Hematopoietic multipotent progenitor cell (in vitro differentiated cells): ENCODE measurements at regions not wholly inside any gene's neighbourhood (a gene's known extent, or its start where the extent isn't known, plus 50 kb on each side); places are given as distances from the start of the nearest gene placed in this dataset.

ENCODE experiments used
- DNase-seq, 3 donors: peaks; one replicate each; pipeline ENCODE4 v3.0.0-alpha.2; 2011 to 2015; ENCODE audit warnings: low read depth in 2 of 3, low spot score in 2 of 3

DNA sequence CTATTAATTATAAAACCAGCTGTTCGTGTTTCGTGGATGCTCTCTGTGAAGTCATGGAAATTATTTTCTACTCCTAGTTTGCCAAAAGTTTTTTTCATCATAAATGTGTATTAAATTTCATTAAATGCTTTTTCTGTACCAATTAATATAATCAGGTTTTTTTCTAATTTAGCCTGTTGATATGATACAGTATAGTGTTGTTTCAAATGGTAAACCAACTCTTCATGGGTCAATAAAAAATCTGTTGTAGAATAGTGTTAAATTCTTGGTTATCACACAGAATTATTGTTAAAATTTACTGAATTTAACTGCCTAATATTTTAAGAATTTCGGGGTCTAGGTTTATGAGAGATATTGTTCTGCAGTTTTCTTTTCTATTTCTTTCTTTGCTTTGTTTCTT, 505.9 kb upstream of the MANEA start:
- no peak for DNase-seq

DNA sequence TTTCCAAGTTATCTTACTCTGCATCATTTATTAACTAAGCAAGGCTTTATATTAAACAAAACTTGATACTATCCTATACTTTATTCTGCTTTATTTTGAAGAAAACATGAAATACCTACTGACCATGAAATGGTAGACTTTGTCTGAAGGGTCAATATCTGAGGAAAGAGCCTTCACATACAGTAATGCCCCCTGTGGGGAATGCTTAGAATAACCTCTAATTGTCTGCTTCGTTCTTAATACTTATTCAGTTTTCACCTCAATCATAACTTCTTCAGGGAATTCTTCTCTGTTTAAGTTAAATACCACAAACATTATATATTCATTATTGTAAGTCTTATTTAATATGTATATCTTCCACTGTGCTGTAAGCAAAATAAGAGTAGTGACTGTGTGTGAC, 498.9 kb upstream of the MANEA start:
- DNase-seq, result no peak

DNA sequence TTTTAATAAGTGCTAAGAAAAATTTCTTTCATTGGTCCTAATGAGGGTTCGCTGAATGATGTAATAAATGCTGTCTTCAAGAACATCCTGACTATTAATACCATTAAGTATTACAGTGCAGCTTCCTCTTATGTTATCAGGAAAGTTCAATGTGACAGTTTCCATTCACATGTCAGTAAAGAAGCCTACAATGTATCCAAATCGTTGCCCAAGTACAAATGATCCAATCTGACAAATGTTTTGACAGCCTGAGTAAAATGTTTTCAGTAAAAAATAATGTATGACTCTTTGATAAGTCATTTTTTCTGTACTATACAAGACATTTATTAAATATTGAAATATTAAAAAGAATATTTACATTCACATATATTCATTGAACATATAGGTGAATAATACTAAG, 496.1 kb upstream of the MANEA start:
- DNase-seq, result no peak

DNA sequence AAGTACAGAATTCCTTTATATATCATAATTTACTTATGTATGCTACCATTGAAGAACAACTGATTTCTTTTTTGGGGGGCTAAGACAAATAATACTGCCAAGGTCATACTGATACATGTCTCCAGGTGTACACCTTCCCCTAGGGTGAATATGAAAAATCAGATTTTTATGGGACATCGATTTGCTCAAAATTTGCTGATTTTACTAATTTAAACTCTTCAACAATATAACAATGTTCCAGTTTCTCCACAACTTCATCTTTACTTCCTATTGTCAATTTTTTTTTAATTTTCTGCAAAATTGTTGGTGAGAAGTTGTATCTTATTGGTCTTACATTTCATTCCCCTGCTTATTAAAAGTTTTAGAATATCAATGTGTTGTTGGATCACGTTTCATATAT, 495.4 kb upstream of the MANEA start:
- no peak for DNase-seq

DNA sequence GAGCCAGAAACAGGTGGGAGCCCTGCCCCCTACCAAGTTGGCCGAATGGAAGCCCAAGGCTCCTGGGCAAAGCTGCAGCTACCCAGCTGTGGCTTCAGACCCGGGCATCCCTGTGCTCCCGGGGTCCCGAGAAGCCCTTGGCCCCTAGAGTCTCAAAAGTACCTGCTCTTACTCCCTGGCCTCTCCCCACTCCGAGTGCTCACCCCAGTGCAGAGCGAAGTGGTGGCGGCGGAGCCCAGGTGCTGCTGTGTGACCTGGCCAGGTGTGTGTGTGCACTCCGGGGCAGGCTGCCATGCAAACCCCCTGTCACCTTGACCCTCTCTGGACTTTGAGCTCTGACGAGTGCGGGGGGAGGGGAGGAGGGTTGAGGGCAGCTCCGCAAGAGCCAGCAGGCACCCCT, 493.8 kb upstream of the MANEA start:
- no peak for DNase-seq

DNA sequence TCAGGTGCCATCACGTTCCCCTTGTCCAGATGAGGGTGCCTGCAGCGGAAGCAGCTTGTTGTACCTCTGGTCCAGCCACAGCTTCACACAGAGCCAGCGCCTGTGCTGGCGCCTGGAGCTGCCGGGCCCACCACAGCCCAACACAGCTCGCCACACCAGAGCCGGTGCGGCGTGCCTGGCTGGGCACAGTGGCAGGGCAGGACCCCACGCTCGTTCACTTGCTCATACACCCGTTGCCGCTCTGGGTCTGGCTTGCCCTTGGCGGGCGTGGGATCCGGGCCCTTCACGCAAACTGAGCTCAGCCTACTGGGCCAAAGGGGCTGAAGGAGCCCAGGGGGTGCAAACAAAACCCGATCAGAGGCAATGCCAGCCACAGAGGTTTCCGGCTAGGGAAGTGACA, 492.5 kb upstream of the MANEA start:
- no peak for DNase-seq

DNA sequence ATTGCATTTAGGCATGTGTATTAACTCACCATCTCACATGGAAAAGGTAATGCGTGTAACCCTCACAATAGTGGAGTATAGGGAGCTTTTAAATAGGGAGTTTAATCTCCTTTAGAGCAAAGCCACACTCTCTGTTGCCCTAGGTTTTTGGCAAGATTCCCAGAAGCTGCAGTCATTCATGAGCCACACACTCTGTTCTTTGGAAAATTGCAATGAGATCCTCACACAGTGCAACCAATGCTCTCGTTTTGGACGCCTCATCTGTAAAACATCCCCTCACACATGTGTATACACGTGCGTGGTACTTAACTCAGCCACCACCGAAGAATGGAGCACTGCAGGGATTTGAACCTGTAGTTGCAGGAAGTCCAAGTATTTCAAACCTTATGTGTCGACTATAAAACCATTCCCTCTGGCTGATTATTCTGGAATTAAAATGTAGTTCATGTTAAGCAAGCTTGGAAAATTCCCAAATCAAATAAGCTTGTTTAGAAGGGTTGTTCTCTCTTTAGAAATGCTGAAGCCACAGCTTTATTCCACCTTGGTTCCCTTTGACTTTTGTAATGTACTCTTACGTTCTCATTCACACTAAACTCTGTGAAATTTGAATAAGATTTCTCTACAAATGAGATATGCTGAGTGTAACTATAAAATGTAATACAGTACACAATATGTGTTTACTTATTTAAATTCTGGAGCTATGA, 489.8 kb upstream of the MANEA start:
- DNase-seq, result no peak

DNA sequence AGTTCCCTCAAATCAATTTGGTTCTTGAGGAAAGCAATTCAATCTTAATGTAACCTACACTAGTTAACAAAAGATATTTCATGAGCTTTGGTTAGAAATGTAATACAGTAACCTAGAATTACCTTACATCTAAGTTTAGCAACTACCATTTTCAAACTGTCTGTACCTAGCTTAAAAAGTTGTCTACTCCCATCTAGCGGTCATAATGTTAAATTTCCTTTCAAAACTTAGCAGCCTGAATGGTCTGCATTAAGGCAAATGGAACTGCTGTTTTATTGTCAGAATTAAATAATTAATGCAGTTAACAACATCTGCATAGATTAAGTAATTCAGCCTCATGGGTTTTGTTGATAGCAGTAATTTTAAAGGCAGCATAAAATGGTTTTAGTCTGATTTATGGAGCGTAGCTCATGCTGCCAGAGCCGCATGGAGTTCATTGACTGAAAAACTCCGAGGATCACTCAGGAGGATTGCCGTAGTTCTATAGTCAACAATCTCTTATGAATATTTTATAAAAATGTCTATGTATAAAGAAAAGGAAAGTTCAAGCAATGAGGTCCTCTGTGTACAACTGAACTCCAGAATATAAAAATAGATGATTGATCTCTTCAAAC, 485.4 kb upstream of the MANEA start:
- peak in 2 of 3 donors; percentile 15 to 39 for DNase-seq

DNA sequence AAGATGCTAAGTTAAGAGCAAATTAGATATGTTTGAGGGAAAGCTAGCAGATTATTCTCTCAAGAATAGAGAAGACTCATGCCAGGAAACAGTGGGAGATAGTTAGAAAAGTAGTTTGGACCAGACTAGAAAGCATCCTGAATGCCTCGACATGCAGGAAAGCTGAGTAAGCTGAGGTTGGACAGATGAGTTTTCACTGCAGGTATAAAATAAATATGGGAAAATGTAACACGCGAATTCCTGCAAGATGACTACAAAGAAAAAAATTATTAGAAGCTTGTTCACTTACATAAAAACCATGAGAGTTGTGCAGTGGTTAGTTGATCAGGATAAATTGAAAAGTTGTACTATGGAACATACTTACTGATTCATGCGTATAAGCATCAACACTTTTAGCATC, 484.2 kb upstream of the MANEA start:
- DNase-seq, result no peak

DNA sequence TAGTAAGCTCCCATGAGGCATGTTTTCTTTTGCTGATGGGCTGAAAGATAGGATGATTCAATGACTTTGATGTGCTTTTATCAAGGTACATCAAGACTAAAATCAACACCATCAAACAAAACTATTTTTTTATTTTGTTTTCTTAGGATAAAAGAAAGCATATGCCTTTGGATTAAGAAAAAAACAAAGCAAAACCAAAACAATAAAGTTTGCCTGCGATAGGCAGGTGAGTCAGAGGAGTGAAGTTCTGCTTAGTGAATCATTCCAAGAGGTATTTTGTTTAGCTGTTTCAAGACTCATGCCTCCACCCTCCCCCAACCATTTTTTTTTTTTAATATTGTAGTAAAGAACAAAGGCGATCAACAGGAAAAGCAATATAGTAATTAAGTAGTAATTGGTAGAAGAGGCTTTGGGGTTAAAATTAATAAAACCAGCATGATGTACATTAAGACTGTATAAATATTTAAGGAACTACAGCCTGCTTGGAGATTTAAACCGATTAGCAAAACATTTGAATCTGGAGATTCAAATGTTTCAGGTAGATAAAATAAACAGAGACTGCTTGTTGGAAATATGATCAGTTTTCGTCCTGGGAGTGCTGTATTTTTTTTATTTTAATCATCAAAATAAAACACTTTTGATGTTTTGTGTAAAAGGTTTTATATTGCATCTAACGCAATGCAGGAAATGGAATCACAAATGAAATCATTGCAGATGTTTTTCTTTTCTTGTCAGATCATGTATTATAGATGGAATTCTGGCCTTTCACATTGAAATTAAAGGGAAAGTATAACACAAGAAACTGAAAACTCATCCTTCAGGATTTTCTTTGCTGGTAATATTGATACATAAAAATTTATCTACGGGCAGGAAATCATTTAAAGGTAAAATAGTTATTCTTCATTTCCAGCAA, 482.3 kb upstream of the MANEA start:
- no peak for DNase-seq

DNA sequence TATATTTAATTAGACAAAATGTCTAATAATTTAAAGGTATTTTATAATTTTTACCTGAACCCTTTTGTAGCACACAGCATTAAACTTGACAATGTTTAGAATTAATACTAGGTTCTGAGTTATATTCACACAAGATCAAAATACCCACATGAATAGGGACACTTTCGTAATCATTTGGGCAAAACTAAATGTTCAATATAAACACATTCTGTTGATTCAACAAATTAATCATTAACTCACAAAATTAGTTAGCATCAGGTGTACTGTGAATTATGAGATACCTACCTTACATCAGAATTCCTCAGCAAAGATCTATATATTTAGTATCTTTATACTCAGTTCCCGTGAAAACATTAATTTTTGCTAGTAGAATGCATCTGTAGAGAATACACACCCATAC, 481.5 kb upstream of the MANEA start:
- no peak for DNase-seq

DNA sequence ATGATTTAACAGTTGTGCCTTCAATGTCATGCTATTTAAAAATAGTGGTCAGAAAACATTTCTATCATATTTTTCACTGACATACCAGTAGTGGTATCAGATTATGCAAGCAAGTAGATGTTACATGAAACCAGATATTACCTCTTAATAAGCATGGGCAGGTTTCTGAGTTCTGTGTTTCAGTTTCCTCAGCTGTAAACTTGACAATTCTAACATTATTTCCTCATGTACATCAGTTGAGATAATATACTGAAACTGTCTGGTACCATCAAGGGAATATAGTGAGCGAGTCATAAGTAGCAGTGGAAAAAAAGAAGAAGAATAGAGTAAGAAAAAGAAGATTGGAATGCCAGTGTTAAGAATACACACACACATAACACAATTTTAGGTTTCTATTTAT, 477.9 kb upstream of the MANEA start:
- no peak for DNase-seq

DNA sequence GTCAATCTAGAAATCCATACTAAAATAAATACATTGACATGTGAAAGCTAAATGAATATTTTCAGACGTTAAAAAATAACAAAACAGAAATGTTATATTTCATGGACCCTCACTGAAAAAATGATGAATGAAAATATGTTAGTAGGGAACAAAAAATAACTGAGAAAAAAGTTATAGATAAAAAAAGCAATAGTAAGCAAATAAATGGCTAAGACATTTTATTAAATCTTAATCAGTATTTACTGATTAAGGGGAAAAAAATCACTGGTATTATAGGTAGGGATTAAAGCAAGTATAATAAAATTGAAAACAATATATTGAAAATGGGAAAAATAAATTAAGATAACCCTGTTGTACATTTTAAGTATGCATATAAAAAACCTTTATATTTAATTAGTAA, 468.1 kb upstream of the MANEA start:
- no peak for DNase-seq

DNA sequence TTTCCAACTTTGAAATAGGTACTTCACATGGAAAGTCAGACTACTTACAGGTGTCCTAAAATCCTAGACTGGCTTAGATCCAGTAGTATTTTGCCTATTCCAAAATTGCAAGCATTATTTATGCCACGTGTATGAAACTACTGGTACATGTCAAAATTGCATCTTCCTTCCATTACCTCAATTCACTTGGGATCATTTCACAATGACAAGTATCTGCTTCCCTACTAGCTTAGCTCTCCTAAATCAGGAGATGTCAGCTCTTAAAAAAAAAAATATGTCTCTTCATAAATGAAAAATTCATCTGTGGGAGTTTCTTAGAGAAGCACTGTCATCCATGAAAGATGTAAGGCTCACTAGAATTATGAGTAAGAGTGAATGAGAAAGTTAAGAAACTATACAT, 466.6 kb upstream of the MANEA start:
- no peak for DNase-seq

DNA sequence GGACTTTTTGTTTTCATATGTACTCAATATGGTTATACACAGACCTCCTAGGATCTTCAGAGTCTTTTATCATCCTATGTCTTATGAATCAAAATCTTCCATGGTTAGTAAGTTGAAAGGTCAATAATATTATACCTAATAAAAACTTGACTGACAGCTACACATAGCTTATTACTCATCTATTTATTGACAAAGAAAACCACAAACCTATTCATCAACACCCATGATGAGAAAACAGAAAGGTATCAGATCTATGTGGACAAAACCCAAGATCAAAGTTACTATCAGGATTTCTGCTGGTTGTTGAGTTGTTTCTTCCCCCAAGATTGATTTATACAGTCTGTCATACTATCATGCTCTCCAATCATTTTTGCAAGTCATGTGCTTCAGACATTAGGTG, 460.1 kb upstream of the MANEA start:
- no peak for DNase-seq

DNA sequence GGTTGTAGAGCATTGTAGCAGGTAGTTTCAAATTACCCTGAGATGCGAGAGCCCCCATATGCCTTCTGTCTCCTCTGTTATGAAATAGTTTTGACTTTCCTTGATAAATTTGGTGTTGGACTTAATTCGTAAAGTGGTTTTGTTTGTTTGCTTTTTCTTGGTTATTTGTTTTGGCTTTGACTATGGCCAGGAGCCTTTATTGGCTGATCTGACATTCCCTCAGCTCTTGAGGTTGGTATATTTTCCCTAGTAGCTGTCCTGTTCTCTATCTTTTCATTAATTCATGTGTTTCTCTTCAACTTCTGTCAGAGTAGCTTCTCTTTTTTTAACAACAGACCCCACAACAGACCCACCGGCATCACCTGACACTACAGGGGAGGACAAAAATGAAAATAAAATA, 457.4 kb upstream of the MANEA start:
- no peak for DNase-seq

DNA sequence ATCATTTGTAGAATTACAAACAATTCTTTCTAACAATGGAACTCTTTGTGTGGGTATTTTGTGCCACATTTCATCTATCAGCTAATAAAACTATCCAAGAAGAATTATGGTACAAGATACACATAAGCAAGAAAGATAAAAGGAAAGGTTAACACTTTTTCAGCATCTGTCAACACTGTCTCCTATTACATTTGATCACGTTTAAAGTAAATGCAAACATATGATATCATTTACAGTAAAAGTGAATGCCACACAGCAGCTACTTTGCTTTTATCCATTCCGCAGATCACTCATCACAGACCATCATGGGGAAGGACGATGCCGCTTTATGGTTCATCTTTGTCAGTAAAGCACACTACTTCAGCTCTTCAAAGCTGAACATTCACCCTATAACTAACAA, 456.4 kb upstream of the MANEA start:
- DNase-seq, result no peak

DNA sequence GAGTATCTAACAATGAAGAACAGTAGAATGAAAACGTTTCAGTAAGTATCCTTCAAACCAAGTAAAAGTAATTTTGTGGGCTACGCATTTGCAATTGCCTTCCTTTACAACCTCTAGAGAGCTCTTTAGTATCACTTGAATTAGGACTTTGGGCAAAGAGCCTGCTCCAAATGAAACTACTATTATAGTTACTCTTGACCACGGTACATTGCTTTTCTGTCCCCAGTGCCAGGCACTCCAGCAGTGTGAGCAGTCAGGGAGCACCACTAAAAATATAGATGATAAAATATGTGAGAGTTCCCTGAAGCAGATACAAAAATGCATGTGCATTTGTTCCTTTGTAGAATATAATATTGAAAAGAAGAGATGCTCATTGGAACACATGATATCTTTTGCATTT, 450.1 kb upstream of the MANEA start:
- no peak for DNase-seq

DNA sequence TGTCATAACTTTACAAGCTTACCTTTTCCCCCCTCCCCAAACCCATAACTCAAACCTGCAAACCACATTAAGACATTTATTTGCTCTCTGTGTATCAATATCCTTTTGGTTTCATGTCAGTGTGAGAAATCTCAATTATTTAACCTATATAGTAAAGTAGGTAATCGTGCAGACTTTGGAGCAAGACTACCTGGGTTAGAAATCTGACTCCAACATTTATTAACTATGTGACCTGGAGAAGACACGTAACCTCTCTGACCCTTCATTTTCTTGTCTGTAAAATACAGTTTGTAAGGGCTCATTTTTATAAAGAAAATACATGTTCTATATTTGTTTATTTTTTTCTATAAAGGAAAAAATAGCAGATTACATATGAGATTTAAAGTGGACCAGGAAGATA, 448.9 kb upstream of the MANEA start:
- DNase-seq, result no peak

DNA sequence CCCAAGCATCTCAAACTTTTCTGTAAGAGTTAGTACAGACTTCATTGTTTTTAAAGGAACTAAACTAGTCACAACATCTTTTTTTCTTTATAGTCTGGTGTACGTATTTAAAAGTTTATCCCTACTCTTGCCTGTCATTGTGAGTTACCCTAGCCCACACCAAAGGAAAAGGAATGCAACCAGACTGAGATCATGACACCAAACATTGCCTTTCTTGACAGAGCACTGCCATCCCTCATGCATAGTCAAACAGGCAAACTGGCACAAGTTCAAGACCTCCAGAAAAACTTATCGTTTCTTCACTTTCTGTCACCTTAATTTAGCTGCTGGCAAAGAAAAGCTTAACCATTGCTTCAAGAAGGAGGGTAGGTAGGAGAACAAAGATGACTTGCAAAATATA, 448.4 kb upstream of the MANEA start:
- no peak for DNase-seq

DNA sequence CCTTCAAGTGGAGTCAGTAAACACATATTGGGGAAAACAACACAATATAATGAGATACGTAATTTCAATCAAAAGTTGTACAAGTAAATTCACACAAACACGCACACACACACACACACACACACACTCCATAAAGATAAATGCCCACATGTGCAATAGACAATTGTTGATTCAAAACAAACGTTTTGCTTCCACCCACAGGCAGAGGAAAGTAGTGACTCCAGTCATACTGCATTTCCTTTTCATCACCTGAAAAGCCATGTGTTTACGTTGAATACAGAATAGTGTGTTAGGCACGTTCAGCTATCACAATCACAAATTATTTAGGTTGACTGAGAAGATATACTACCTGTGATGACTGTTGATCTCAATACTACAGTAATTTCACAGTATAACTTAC, 443.8 kb upstream of the MANEA start:
- no peak for DNase-seq

DNA sequence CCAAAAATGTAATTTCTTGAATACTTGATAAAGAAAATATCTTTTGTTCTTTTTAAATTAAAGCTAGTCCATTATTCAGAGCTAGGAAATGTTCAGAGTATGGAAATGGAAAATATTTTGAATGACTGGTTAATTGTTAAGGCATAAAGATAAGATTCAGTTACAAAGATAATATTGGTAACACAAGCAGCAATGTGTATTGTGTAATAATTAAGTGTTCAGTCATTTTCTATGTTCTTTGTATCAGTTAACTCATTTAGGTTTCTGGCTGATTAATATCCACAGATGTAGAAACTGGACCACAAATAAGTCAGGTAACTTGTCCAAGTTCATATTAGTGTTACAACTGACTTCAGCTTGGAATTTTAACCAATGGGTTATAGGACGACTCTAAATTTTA, 442.2 kb upstream of the MANEA start:
- DNase-seq, result no peak
